Astrocyte (in vitro differentiated cells and primary cell): ENCODE measurements at regions not wholly inside any gene's neighbourhood (a gene's known extent, or its start where the extent isn't known, plus 50 kb on each side); places are given as distances from the start of the nearest gene placed in this dataset.

Experiments
- DNase-seq: peaks from one replicate; pipeline ENCODE4 v3.0.0-alpha.2; 2010; ENCODE audit warnings: low read depth
- FAIRE-seq: peaks from 2 replicates; lab custom pipeline; 2011; peaks lifted over from hg19 to GRCh38; lab: Jason Lieb, UNC
- H2AFZ ChIP-seq: 2 replicates; pipeline ENCODE4 v1.6.0; 2012; ENCODE audit warnings: low read depth, low read length, inconsistent platforms
- H3K27ac ChIP-seq: 2 replicates; pipeline ENCODE4 v1.5.1; 2011; ENCODE audit warnings: low read depth, low read length, inconsistent platforms
- H3K27me3 ChIP-seq: 2 replicates; pipeline ENCODE4 v1.6.0; 2011; ENCODE audit warnings: low read length, inconsistent platforms; ENCODE audit not compliant: insufficient read depth
- H3K36me3 ChIP-seq: 2 replicates; pipeline ENCODE4 v1.5.1; 2011; ENCODE audit warnings: low read length, inconsistent platforms; ENCODE audit not compliant: insufficient read depth
- H3K4me1 ChIP-seq: 2 replicates; pipeline ENCODE4 v1.5.1; 2011; ENCODE audit warnings: low read length, inconsistent platforms; ENCODE audit not compliant: insufficient read depth
- H3K4me2 ChIP-seq: 2 replicates; pipeline ENCODE4 v1.6.0; 2012; ENCODE audit warnings: low read length, inconsistent platforms
- H3K4me3 ChIP-seq: 2 replicates; pipeline ENCODE4 v1.5.1; 2011; ENCODE audit warnings: low read depth, mild to moderate bottlenecking, low read length, inconsistent platforms; ENCODE audit not compliant: insufficient read depth
- H3K79me2 ChIP-seq: 2 replicates; pipeline ENCODE4 v1.6.0; 2012; ENCODE audit warnings: mild to moderate bottlenecking, low read length, inconsistent platforms; ENCODE audit not compliant: insufficient read depth
- H3K9ac ChIP-seq: 2 replicates; pipeline ENCODE4 v1.6.0; 2012; ENCODE audit warnings: mild to moderate bottlenecking, low read length, inconsistent platforms
- H3K9me3 ChIP-seq: 2 replicates; pipeline ENCODE4 v1.5.1; 2012; ENCODE audit warnings: low read depth, mild to moderate bottlenecking, low read length, inconsistent platforms; ENCODE audit not compliant: insufficient read depth
- H4K20me1 ChIP-seq: 2 replicates; pipeline ENCODE4 v1.6.0; 2012; ENCODE audit warnings: low read length, inconsistent platforms; ENCODE audit not compliant: insufficient read depth
- H3K27ac Mint-ChIP-seq: one replicate; pipeline ENCODE4 v1.8.0; 2021; ENCODE audit warnings: mild to moderate bottlenecking, mixed read lengths; ENCODE audit not compliant: unreplicated experiment
- H3K27me3 Mint-ChIP-seq: one replicate; pipeline ENCODE4 v1.8.0; 2021; ENCODE audit warnings: low read depth, mixed read lengths; ENCODE audit not compliant: unreplicated experiment
- H3K36me3 Mint-ChIP-seq: one replicate; pipeline ENCODE4 v1.8.0; 2021; ENCODE audit warnings: low read depth, mixed read lengths; ENCODE audit not compliant: unreplicated experiment
- H3K4me1 Mint-ChIP-seq: one replicate; pipeline ENCODE4 v1.8.0; 2021; ENCODE audit warnings: low read depth, mixed read lengths; ENCODE audit not compliant: unreplicated experiment
- H3K4me3 Mint-ChIP-seq: one replicate; pipeline ENCODE4 v1.8.0; 2021; ENCODE audit warnings: mild to moderate bottlenecking, moderate library complexity, mixed read lengths; ENCODE audit not compliant: unreplicated experiment
- H3K9me3 Mint-ChIP-seq: one replicate; pipeline ENCODE4 v1.8.0; 2021; ENCODE audit warnings: mild to moderate bottlenecking, mixed read lengths; ENCODE audit not compliant: unreplicated experiment
- CTCF ChIP-seq: IDR thresholded peaks from 2 replicates; pipeline ENCODE4 v1.5.1; 2011; ENCODE audit warnings: low read depth, mild to moderate bottlenecking, inconsistent platforms, low read length, moderate library complexity; ENCODE audit not compliant: insufficient read depth
- EZH2 ChIP-seq: IDR thresholded peaks from 2 replicates; pipeline ENCODE4 v1.6.1; 2012; ENCODE audit warnings: mild to moderate bottlenecking, low read length, inconsistent platforms; ENCODE audit not compliant: insufficient read depth

DNA sequence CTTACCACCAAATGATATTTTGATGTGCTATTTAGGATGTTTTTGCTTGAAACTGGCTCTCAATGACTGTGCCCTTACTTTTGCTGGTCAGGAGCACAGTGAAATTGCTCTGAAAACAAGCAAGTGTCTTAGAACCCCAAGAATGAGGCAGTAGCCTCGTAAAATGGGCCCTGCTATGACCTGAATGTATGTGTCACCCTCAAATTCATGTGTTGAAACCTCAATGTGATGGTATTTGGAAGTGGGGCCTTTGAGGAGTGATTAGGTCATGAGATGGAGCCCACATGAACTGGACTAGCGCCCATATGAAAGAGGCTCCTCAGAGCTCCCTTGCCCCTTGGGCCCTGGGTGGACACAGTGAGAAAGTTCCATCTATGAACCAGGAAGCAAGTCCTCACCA is 155.2 kb downstream of the ZIC5 start:
- H3K9me3 ChIP-seq = no peaks in the 10 kb centered on the region

GRCh38 chr13:99813336-99814095 is 158.1 kb downstream of the ZIC5 start:
- Mint-ChIP-seq H3K36me3 (no peaks in the 10 kb centered on the region), H3K4me3 (no peak overlapping the region), H3K9me3 (no peaks in the 10 kb centered on the region), H3K27me3 (peaks cover 9% of the 10 kb centered on the region), H3K27ac (no peak overlapping the region), H3K4me1 (peaks cover 19% of the 10 kb centered on the region)
- no peak overlapping the region for H2AFZ ChIP-seq
- H3K4me3 ChIP-seq = no peak overlapping the region
- no peak overlapping the region for H3K27ac ChIP-seq
- H3K9ac ChIP-seq = no peak overlapping the region
- no peaks in the 10 kb centered on the region for H3K9me3 ChIP-seq
- no peaks in the 10 kb centered on the region for H3K79me2 ChIP-seq
- H3K4me2 ChIP-seq = peak overlapping the region; percentile 18
- TF ChIP-seq CTCF (no peak), EZH2 (no peak)
- H3K27me3 ChIP-seq = no peaks in the 10 kb centered on the region
- H3K4me1 ChIP-seq = peaks cover 4% of the 10 kb centered on the region
- DNase-seq = no peak
- H4K20me1 ChIP-seq = no peaks in the 10 kb centered on the region
- H3K36me3 ChIP-seq = no peaks in the 10 kb centered on the region
- FAIRE-seq = no peak

More for the DNA sequence above, 155.2 kb downstream of the ZIC5 start:
- Histone ChIP-seq H2AFZ (no peak overlapping the region), H3K36me3 (no peaks in the 10 kb centered on the region), H3K9ac (no peak overlapping the region), H3K79me2 (no peaks in the 10 kb centered on the region), H3K27me3 (no peaks in the 10 kb centered on the region), H4K20me1 (no peaks in the 10 kb centered on the region), H3K4me2 (no peak overlapping the region), H3K27ac (no peak overlapping the region), H3K4me1 (peaks cover 4% of the 10 kb centered on the region), H3K4me3 (no peak overlapping the region)
- no peaks in the 10 kb centered on the region for H3K9me3 Mint-ChIP-seq
- H3K4me3 Mint-ChIP-seq = no peak overlapping the region
- no peak for TF ChIP-seq EZH2
- no peak for TF ChIP-seq CTCF
- FAIRE-seq = no peak
- peaks cover 2% of the 10 kb centered on the region for H3K27me3 Mint-ChIP-seq
- no peak for DNase-seq
- H3K4me1 Mint-ChIP-seq = peaks cover 16% of the 10 kb centered on the region
- H3K36me3 Mint-ChIP-seq = no peaks in the 10 kb centered on the region
- no peak overlapping the region for H3K27ac Mint-ChIP-seq

DNA sequence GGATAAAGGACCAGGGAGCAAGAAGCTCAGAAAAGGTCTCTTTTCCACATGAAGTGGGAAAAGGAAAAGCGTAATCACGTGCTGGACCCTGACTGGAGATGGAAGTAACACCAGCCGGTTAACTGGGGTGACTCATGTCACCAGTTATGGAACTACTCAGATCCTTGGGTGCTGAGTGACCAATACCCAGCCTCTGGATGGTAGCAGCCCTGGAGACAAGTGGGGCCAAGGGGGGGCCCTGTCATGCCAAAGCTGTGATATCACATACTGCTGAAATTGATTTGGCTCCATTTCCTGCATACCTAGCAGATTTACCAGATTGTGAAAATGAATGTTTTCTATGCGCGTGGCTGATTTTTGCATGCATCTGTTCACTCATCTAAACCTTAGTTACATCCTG is 158.9 kb downstream of the ZIC5 start:
- Mint-ChIP-seq H3K36me3 (no peaks in the 10 kb centered on the region), H3K4me1 (peaks cover 19% of the 10 kb centered on the region), H3K27ac (peak overlapping the region; percentile 90), H3K4me3 (no peak overlapping the region), H3K9me3 (no peaks in the 10 kb centered on the region), H3K27me3 (peaks cover 8% of the 10 kb centered on the region)
- H3K4me1 ChIP-seq = peaks cover 4% of the 10 kb centered on the region
- FAIRE-seq (peak; percentile 23), DNase-seq (peak; percentile 56)
- H3K36me3 ChIP-seq = no peaks in the 10 kb centered on the region
- no peak overlapping the region for H3K27ac ChIP-seq
- no peaks in the 10 kb centered on the region for H3K27me3 ChIP-seq
- no peak overlapping the region for H3K9ac ChIP-seq
- no peaks in the 10 kb centered on the region for H3K9me3 ChIP-seq
- H3K79me2 ChIP-seq = no peaks in the 10 kb centered on the region
- H3K4me3 ChIP-seq = no peak overlapping the region
- no peak overlapping the region for H2AFZ ChIP-seq
- no peak for TF ChIP-seq CTCF
- TF ChIP-seq EZH2 = no peak
- peak overlapping the region; percentile 18 for H3K4me2 ChIP-seq
- no peaks in the 10 kb centered on the region for H4K20me1 ChIP-seq
